Lung (tissue), 11 donors: ENCODE measurements at regions not wholly inside any gene's neighbourhood (a gene's known extent, or its start where the extent isn't known, plus 50 kb on each side); places are given as distances from the start of the nearest gene placed in this dataset.

ENCODE experiments used
- ATAC-seq: fragments of 200-7000 bp; cut with Tn5 transposase; one replicate; pipeline ENCODE4 v1.9.1; 2020; ENCODE audit warnings: moderate number of reproducible peaks; ENCODE audit not compliant: insufficient read depth, low FRiP score
- DNase-seq, 3 donors: peaks; one replicate each; pipeline ENCODE4 v3.0.0-alpha.2; 2013 to 2017
- H3K27ac ChIP-seq, 2 donors: one replicate each; pipeline ENCODE4 v1.5.1; 2013; ENCODE audit warnings: mild to moderate bottlenecking in 2 of 2, moderate library complexity in 2 of 2, control low read depth in 1 of 2, inconsistent platforms in 1 of 2, low read depth in 1 of 2, low read length in 1 of 2
- H3K27me3 ChIP-seq, 3 donors: one replicate each; pipeline ENCODE4 v1.5.1; 2013; ENCODE audit warnings: low read length in 2 of 3; ENCODE audit not compliant: control insufficient read depth in 3 of 3, insufficient read depth in 3 of 3
- H3K36me3 ChIP-seq, 4 donors: one replicate each; pipeline ENCODE4 v1.5.1; 2013; ENCODE audit warnings: low read length in 4 of 4, mild to moderate bottlenecking in 1 of 4, moderate library complexity in 1 of 4; ENCODE audit not compliant: control insufficient read depth in 4 of 4, insufficient read depth in 4 of 4
- H3K4me1 ChIP-seq, 5 donors: one replicate each; pipeline ENCODE4 v1.5.1; 2013; ENCODE audit warnings: low read length in 5 of 5, mild to moderate bottlenecking in 2 of 5, moderate library complexity in 1 of 5; ENCODE audit not compliant: control insufficient read depth in 5 of 5, insufficient read depth in 5 of 5
- H3K4me3 ChIP-seq: one replicate; pipeline ENCODE4 v1.5.1; 2013; ENCODE audit warnings: mild to moderate bottlenecking, control low read depth, moderate library complexity
- H3K9ac ChIP-seq, 2 donors: one replicate each; pipeline ENCODE4 v1.5.1; 2013; ENCODE audit warnings: low read length in 2 of 2, control low read depth in 1 of 2; ENCODE audit not compliant: insufficient read depth in 1 of 2
- H3K9me3 ChIP-seq, 4 donors: one replicate each; pipeline ENCODE4 v1.5.1; 2013; ENCODE audit warnings: low read length in 3 of 4, mild to moderate bottlenecking in 1 of 4, moderate library complexity in 1 of 4; ENCODE audit not compliant: control insufficient read depth in 4 of 4, insufficient read depth in 3 of 4
- CTCF ChIP-seq: IDR thresholded peaks from 2 replicates; pipeline ENCODE4 v1.5.1; 2012; ENCODE audit warnings: mild to moderate bottlenecking; ENCODE audit errors: control extremely low read depth, extremely low read depth
- WGBS, 2 donors: extraction: QIAGEN DNeasy Blood & Tissue Kit; methylation state at CpG; one replicate each; pipeline ENCODE4 v1.1.7; 2013; 5-methylcytosine and 5-hydroxymethylcytosine counted together
- donor health status: control.
- donor health status: control.
- donor health status: Bipolar disorder and iron deficiency.
- donor health status: healthy.
- donor health status: DM: yes; HTN: yes; CAD: no.

- H3K36me3 ChIP-seq: no peaks in the 10 kb centered on the region
- H3K9ac ChIP-seq: no peak overlapping the region
- H3K27ac ChIP-seq: no peak overlapping the region
- H3K9me3 ChIP-seq: no peaks in the 10 kb centered on the region
- DNase-seq (no peak), ATAC-seq (no peak)
- H3K27me3 ChIP-seq: peaks cover 0 to 6% (median 0%) of the 10 kb centered on the region in 3 donors
- H3K4me1 ChIP-seq: peaks cover 0 to 1% (median 0%) of the 10 kb centered on the region in 5 donors
- no peak for TF ChIP-seq CTCF
- no peak overlapping the region for H3K4me3 ChIP-seq
These were observed 632.3 kb upstream of the ZNF385D start for GRCh38 chr3:22383285-22383684.

- WGBS, 2 donors: 92% methylated on average over 2 of the region's 2 CpGs
- H3K9me3 ChIP-seq: no peaks in the 10 kb centered on the region
- no peak overlapping the region for H3K9ac ChIP-seq
- no peak overlapping the region for H3K4me3 ChIP-seq
- no peak for ATAC-seq
- H3K27ac ChIP-seq: no peak overlapping the region
- no peaks in the 10 kb centered on the region for H3K27me3 ChIP-seq
- no peaks in the 10 kb centered on the region for H3K36me3 ChIP-seq
- H3K4me1 ChIP-seq: peaks cover 0 to 7% (median 0%) of the 10 kb centered on the region in 5 donors
- no peak for DNase-seq
- no peak for TF ChIP-seq CTCF
These were observed 635.1 kb upstream of the ZNF385D start for GRCh38 chr3:22386107-22386506.

DNA sequence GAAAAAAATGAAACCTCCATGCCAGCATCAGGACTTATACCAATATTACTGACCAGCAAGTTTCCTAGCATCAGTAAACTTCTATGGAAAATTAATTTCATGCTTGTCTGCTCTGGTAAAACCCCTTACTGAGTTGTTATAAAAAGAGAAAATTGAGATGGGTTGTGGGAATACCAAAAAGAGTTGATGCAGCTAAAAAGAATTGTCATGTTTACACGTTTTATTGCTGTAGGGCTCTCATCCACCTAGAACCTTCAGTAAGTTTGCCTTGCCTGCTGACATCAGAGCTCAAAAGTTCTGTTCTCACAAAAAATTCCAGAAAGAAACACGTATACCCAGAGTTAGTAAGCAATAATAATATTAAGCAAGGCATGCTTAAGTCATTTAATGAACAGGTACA, 641.3 kb upstream of the ZNF385D start:
- WGBS, 2 donors: 27 to 49% methylated on average over 2 of the region's 2 CpGs
- Histone ChIP-seq H3K9me3 (no peaks in the 10 kb centered on the region), H3K27me3 (no peaks in the 10 kb centered on the region), H3K36me3 (no peaks in the 10 kb centered on the region), H3K4me1 (peaks cover 0 to 7% (median 0%) of the 10 kb centered on the region in 5 donors), H3K4me3 (no peak overlapping the region), H3K27ac (no peak overlapping the region), H3K9ac (no peak overlapping the region)
- ATAC-seq: no peak
- DNase-seq: no peak
- no peak for TF ChIP-seq CTCF

DNA sequence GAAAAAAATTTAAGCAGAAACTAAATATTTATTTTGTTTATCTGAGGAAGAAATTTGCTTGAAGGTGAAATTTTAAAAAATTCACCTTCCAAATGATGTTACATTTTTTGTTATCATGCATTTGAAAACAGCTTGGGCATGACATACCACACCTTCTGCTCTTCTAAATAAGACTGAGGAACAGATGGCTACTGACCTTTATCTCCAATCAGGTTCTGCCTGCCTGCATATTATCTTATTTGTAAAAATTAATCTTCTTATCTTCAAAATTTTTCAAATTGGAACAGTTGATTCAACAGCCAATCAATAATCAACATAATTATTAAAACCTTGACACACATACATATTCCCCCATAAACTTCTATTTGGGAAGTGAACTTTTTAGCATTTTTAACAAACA, 641.8 kb upstream of the ZNF385D start:
- no peak for TF ChIP-seq CTCF
- H3K36me3 ChIP-seq: no peaks in the 10 kb centered on the region
- no peaks in the 10 kb centered on the region for H3K27me3 ChIP-seq
- H3K9ac ChIP-seq: no peak overlapping the region
- ATAC-seq (no peak), DNase-seq (no peak)
- H3K9me3 ChIP-seq: no peaks in the 10 kb centered on the region
- no peak overlapping the region for H3K4me3 ChIP-seq
- H3K4me1 ChIP-seq: peaks cover 0 to 7% (median 0%) of the 10 kb centered on the region in 5 donors
- H3K27ac ChIP-seq: no peak overlapping the region
